MM.1S (cell line): ENCODE measurements at regions not wholly inside any gene's neighbourhood (a gene's known extent, or its start where the extent isn't known, plus 50 kb on each side); places are given as distances from the start of the nearest gene placed in this dataset.

Experiments
- DNase-seq: peaks from one replicate; pipeline ENCODE4 v3.0.0-alpha.2; 2015
- H2AFZ ChIP-seq: fragments of 300-600 bp; sonication (generic); 2 replicates; pipeline ENCODE4 v1.6.0; 2016; ENCODE audit warnings: antibody characterized with exemption, low read length
- H3F3A ChIP-seq: fragments of 300-600 bp; sonication (generic); 2 replicates; pipeline ENCODE4 v1.6.1; 2016; ENCODE audit warnings: mild to moderate bottlenecking, antibody characterized with exemption, low read length, moderate library complexity, mixed read lengths; ENCODE audit not compliant: insufficient read depth
- H3K27ac ChIP-seq: fragments of 300-600 bp; sonication (generic); 2 replicates; pipeline ENCODE4 v1.5.1; 2016; ENCODE audit warnings: mild to moderate bottlenecking, low read length
- H3K27me3 ChIP-seq: fragments of 300-600 bp; sonication (generic); replicated peaks from 2 replicates; pipeline ENCODE4 v1.6.0; 2016; ENCODE audit warnings: low read length; ENCODE audit not compliant: insufficient read depth
- H3K36me3 ChIP-seq: fragments of 300-600 bp; sonication (generic); replicated peaks from 2 replicates; pipeline ENCODE4 v1.6.1; 2016; ENCODE audit warnings: mild to moderate bottlenecking, low read length, mixed read lengths; ENCODE audit not compliant: insufficient read depth
- H3K4me1 ChIP-seq: fragments of 300-600 bp; sonication (generic); 2 replicates; pipeline ENCODE4 v1.6.1; 2016; ENCODE audit warnings: low read length, mixed read lengths
- H3K4me2 ChIP-seq: fragments of 300-600 bp; sonication (generic); 2 replicates; pipeline ENCODE4 v1.6.0; 2016; ENCODE audit warnings: low read depth, low read length
- H3K4me3 ChIP-seq: fragments of 300-600 bp; sonication (generic); 2 replicates; pipeline ENCODE4 v1.5.1; 2016; ENCODE audit warnings: low read length, mixed read lengths
- H3K79me2 ChIP-seq: fragments of 300-600 bp; sonication (generic); 2 replicates; pipeline ENCODE4 v1.6.1; 2016; ENCODE audit warnings: mixed run types, low read length, mixed read lengths
- H3K9ac ChIP-seq: fragments of 300-600 bp; sonication (generic); 2 replicates; pipeline ENCODE4 v1.6.1; 2016; ENCODE audit warnings: low read length, mixed read lengths
- H3K9me2 ChIP-seq: fragments of 300-600 bp; sonication (generic); replicated peaks from 2 replicates; pipeline ENCODE4 v1.6.1; 2016; ENCODE audit warnings: mild to moderate bottlenecking, low read length, mixed read lengths; ENCODE audit not compliant: insufficient read depth
- H3K9me3 ChIP-seq: fragments of 300-600 bp; sonication (generic); replicated peaks from 2 replicates; pipeline ENCODE4 v1.6.1; 2016; ENCODE audit warnings: mild to moderate bottlenecking, low read length, mixed read lengths; ENCODE audit not compliant: insufficient read depth
- H4K20me1 ChIP-seq: fragments of 300-600 bp; sonication (generic); 2 replicates; pipeline ENCODE4 v1.6.1; 2016; ENCODE audit warnings: mild to moderate bottlenecking, low read length, moderate library complexity, mixed read lengths; ENCODE audit not compliant: insufficient read depth
- CTCF ChIP-seq: fragments of 300-600 bp; sonication (generic); IDR thresholded peaks from 2 replicates; pipeline ENCODE4 v1.5.1; 2016; ENCODE audit warnings: antibody characterized with exemption, low read length, mixed read lengths
- EZH2 ChIP-seq: fragments of 300-600 bp; sonication (generic); optimal IDR thresholded peaks from 2 replicates; pipeline ENCODE3; 2017; ENCODE audit warnings: low read depth, mild to moderate bottlenecking, antibody characterized with exemption, low read length, mixed read lengths
- EZH2phosphoT487 ChIP-seq: fragments of 300-600 bp; sonication (generic); IDR thresholded peaks from 2 replicates; pipeline ENCODE4 v1.6.1; 2018; ENCODE audit warnings: antibody characterized with exemption, low read length

- no peaks in the 10 kb centered on the region for H4K20me1 ChIP-seq
- H3K27me3 ChIP-seq = no peaks in the 10 kb centered on the region
- no peak overlapping the region for H3K9ac ChIP-seq
- H3K79me2 ChIP-seq = no peaks in the 10 kb centered on the region
- no peaks in the 10 kb centered on the region for H3F3A ChIP-seq
- TF ChIP-seq EZH2 (no peak), CTCF (no peak), EZH2phosphoT487 (no peak)
- 0 out of 2 replicates have a peak, but pooled peaks cover 5% of the 10 kb centered on the region for H3K4me1 ChIP-seq
- H3K9me2 ChIP-seq = no peaks in the 10 kb centered on the region
- no peak overlapping the region for H2AFZ ChIP-seq
- H3K9me3 ChIP-seq = no peaks in the 10 kb centered on the region
- no peak overlapping the region for H3K4me2 ChIP-seq
- no peak overlapping the region for H3K27ac ChIP-seq
- H3K36me3 ChIP-seq = no peaks in the 10 kb centered on the region
- H3K4me3 ChIP-seq = no peak overlapping the region
- DNase-seq = no peak
Measured at GRCh38 chr11:116517077-116517476, 255.7 kb downstream of the BUD13 start.

GRCh38 chr11:116515664-116516184, 257.1 kb downstream of the BUD13 start:
- no peak overlapping the region for H3K4me2 ChIP-seq
- no peaks in the 10 kb centered on the region for H3K27me3 ChIP-seq
- H3K27ac ChIP-seq = no peak overlapping the region
- H3K4me3 ChIP-seq = no peak overlapping the region
- no peaks in the 10 kb centered on the region for H3K36me3 ChIP-seq
- H3K9ac ChIP-seq = no peak overlapping the region
- H3K9me3 ChIP-seq = no peaks in the 10 kb centered on the region
- no peak for TF ChIP-seq CTCF
- no peaks in the 10 kb centered on the region for H3K9me2 ChIP-seq
- no peak overlapping the region for H2AFZ ChIP-seq
- no peak for DNase-seq
- H3F3A ChIP-seq = no peaks in the 10 kb centered on the region
- H3K79me2 ChIP-seq = no peaks in the 10 kb centered on the region
- 0 out of 2 replicates have a peak, but pooled peaks cover 5% of the 10 kb centered on the region for H3K4me1 ChIP-seq
- no peaks in the 10 kb centered on the region for H4K20me1 ChIP-seq

- Histone ChIP-seq H3K4me1 (no peaks in the 10 kb centered on the region), H4K20me1 (no peaks in the 10 kb centered on the region), H3K4me2 (no peak overlapping the region), H3K9ac (no peak overlapping the region), H3K9me2 (no peaks in the 10 kb centered on the region), H2AFZ (no peak overlapping the region), H3K4me3 (no peak overlapping the region), H3K9me3 (no peaks in the 10 kb centered on the region), H3K27ac (no peak overlapping the region), H3K27me3 (no peaks in the 10 kb centered on the region), H3K36me3 (no peaks in the 10 kb centered on the region), H3K79me2 (no peaks in the 10 kb centered on the region), H3F3A (no peaks in the 10 kb centered on the region)
- peak; percentile 59 for DNase-seq
- TF ChIP-seq EZH2 (no peak), CTCF (peak; percentile 38)
Measured at GRCh38 chr11:116513894-116514293, 258.9 kb downstream of the BUD13 start.
